ENCODE measurements at regions not wholly inside any gene's neighbourhood (a gene's known extent, or its start where the extent isn't known, plus 50 kb on each side); places are given as distances from the start of the nearest gene placed in this dataset.

DNA sequence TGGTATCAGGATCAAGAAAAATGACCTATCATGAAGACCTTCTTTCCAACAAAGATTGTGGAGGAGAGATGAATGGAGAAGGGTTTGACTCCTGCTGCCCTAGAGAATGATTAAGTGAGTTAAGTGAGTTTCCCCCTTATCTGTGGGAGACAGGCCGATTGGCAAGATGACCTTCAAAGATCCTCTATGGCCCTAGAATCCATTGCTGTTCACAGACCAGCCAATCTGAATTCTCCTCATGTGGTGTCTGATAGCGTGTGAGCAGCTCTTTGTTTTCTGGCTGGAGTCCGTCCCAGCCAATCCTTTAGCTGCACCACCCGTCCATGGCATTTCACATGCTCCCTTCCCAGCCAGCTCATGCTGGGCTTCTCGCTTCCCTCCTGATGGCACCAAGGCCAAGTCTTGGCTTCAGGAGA, 79.4 kb downstream of the MARCHF4 start:
- no peak overlapping the region for H3K4me3 Mint-ChIP-seq (ENCODE audit: unreplicated experiment)
- BruUV-seq (replicated peaks) = no TSS peak
- H3K27me3 Mint-ChIP-seq (ENCODE audit: insufficient read depth, unreplicated experiment) = no peaks in the 10 kb centered on the region
- intact Hi-C loops (cut with micrococcal nuclease; ENCODE audit: unreplicated experiment) = no loop called here
- no peaks in the 10 kb centered on the region for H3K9me3 Mint-ChIP-seq (ENCODE audit: unreplicated experiment)
- POLR2A ChIA-PET = no interaction called here
- TF ChIP-seq, protein P1, sequence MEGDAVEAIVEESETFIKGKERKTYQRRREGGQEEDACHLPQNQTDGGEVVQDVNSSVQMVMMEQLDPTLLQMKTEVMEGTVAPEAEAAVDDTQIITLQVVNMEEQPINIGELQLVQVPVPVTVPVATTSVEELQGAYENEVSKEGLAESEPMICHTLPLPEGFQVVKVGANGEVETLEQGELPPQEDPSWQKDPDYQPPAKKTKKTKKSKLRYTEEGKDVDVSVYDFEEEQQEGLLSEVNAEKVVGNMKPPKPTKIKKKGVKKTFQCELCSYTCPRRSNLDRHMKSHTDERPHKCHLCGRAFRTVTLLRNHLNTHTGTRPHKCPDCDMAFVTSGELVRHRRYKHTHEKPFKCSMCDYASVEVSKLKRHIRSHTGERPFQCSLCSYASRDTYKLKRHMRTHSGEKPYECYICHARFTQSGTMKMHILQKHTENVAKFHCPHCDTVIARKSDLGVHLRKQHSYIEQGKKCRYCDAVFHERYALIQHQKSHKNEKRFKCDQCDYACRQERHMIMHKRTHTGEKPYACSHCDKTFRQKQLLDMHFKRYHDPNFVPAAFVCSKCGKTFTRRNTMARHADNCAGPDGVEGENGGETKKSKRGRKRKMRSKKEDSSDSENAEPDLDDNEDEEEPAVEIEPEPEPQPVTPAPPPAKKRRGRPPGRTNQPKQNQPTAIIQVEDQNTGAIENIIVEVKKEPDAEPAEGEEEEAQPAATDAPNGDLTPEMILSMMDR (IDR thresholded peaks at IDR 0.05; ENCODE audit: insufficient read depth in 1 of 2, low read depth in 1 of 2, low read length in 1 of 2, severe bottlenecking in 1 of 2, unreplicated experiment in 1 of 2) = no peak
- no peaks in the 10 kb centered on the region for H3K27me3 ChIP-seq (replicated peaks; ENCODE audit: control insufficient read depth, insufficient read depth, low read length)
- no peaks in the 10 kb centered on the region for H3K36me3 ChIP-seq (ENCODE audit: control insufficient read depth, insufficient read depth, low read length)
- H3K4me1 Mint-ChIP-seq (ENCODE audit: low read depth, unreplicated experiment) = no peaks in the 10 kb centered on the region
- DNase-seq = no peak
- CTCF ChIA-PET = no interaction called here
- H3K27ac Mint-ChIP-seq (ENCODE audit: unreplicated experiment) = no peak overlapping the region
- no peaks in the 10 kb centered on the region for H3K4me1 ChIP-seq
- no peaks in the 10 kb centered on the region for H3K36me3 Mint-ChIP-seq (ENCODE audit: insufficient read depth, unreplicated experiment)
- no peak overlapping the region for H3K4me3 ChIP-seq (ENCODE audit: low read depth, low read length)
- H3K9me3 ChIP-seq = no peaks in the 10 kb centered on the region

DNA sequence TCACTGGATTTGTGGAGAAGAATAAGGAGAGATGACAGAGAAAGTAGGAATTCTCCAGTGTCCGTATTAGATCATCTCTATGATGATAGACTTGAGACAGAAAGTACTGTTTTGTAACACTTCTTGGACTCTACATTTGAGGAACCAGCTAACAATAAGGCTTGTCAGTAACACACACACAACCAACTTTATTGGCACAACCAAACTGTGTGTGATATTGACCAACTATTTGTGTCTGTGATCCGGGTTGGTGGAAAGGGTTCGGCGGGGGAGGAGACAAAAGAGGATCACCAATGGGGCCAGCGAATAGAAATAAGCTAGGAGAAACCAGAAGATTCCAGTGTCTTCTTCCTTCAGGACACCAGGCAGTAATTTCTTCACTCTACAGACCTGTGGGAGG, 79.8 kb downstream of the MARCHF4 start:
- TF ChIP-seq, protein P1 (IDR thresholded peaks at IDR 0.05; ENCODE audit: insufficient read depth in 1 of 2, low read depth in 1 of 2, low read length in 1 of 2, severe bottlenecking in 1 of 2, unreplicated experiment in 1 of 2) = no peak
- Histone ChIP-seq H3K9me3 (no peaks in the 10 kb centered on the region), H3K4me3 (ENCODE audit: low read depth, low read length) (no peak overlapping the region), H3K27me3 (replicated peaks; ENCODE audit: control insufficient read depth, insufficient read depth, low read length) (no peaks in the 10 kb centered on the region), H3K36me3 (ENCODE audit: control insufficient read depth, insufficient read depth, low read length) (no peaks in the 10 kb centered on the region), H3K4me1 (no peaks in the 10 kb centered on the region)
- POLR2A ChIA-PET = no interaction called here
- no peaks in the 10 kb centered on the region for H3K27me3 Mint-ChIP-seq (ENCODE audit: insufficient read depth, unreplicated experiment)
- H3K36me3 Mint-ChIP-seq (ENCODE audit: insufficient read depth, unreplicated experiment) = no peaks in the 10 kb centered on the region
- BruUV-seq (replicated peaks) = no TSS peak
- no peaks in the 10 kb centered on the region for H3K4me1 Mint-ChIP-seq (ENCODE audit: low read depth, unreplicated experiment)
- CTCF ChIA-PET = no interaction called here
- no peak overlapping the region for H3K27ac Mint-ChIP-seq (ENCODE audit: unreplicated experiment)
- intact Hi-C loops (cut with micrococcal nuclease; ENCODE audit: unreplicated experiment) = no loop called here
- no peak for DNase-seq
- H3K9me3 Mint-ChIP-seq (ENCODE audit: unreplicated experiment) = no peaks in the 10 kb centered on the region
- H3K4me3 Mint-ChIP-seq (ENCODE audit: unreplicated experiment) = no peak overlapping the region

DNA sequence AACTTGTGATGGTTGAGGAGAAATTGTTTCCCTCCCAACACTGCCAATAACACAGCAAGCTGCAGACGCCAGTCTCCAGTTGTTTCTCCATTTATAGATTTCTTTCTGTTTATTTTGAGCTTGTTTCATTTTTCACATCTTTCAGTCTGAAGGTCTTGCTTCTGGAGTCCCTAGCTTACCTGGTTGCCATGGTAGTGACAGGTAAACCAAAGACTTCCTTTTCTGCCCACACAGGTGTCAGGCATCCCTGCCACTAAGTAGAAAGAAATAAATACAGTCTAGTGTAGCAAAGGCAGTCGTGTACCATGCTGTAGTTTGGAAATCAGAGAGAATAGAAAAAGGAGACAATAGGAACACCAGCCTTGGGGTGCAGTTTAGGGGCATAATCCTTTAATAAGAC, 82.8 kb downstream of the MARCHF4 start:
- ChIA-PET CTCF (no interaction called here), POLR2A (no interaction called here)
- Histone ChIP-seq H3K27me3 (replicated peaks; ENCODE audit: control insufficient read depth, insufficient read depth, low read length) (no peaks in the 10 kb centered on the region), H3K36me3 (ENCODE audit: control insufficient read depth, insufficient read depth, low read length) (no peaks in the 10 kb centered on the region), H3K4me3 (ENCODE audit: low read depth, low read length) (no peak overlapping the region), H3K9me3 (no peaks in the 10 kb centered on the region), H3K4me1 (no peaks in the 10 kb centered on the region)
- H3K36me3 Mint-ChIP-seq (ENCODE audit: insufficient read depth, unreplicated experiment) = no peaks in the 10 kb centered on the region
- intact Hi-C loops (cut with micrococcal nuclease; ENCODE audit: unreplicated experiment) = no loop called here
- peaks cover 6% of the 10 kb centered on the region for H3K4me1 Mint-ChIP-seq (ENCODE audit: low read depth, unreplicated experiment)
- H3K27me3 Mint-ChIP-seq (ENCODE audit: insufficient read depth, unreplicated experiment) = no peaks in the 10 kb centered on the region
- no peak for DNase-seq
- BruUV-seq (replicated peaks) = no TSS peak
- no peak overlapping the region for H3K27ac Mint-ChIP-seq (ENCODE audit: unreplicated experiment)
- TF ChIP-seq, protein P1 (IDR thresholded peaks at IDR 0.05; ENCODE audit: insufficient read depth in 1 of 2, low read depth in 1 of 2, low read length in 1 of 2, severe bottlenecking in 1 of 2, unreplicated experiment in 1 of 2) = no peak
- no peak overlapping the region for H3K4me3 Mint-ChIP-seq (ENCODE audit: unreplicated experiment)
- H3K9me3 Mint-ChIP-seq (ENCODE audit: unreplicated experiment) = no peaks in the 10 kb centered on the region

Measured in Caco-2 (cell line).